H9 (cell line): ENCODE measurements at regions not wholly inside any gene's neighbourhood (a gene's known extent, or its start where the extent isn't known, plus 50 kb on each side); places are given as distances from the start of the nearest gene placed in this dataset.

ENCODE experiments used
- DNase-seq: peaks from one replicate; pipeline ENCODE4 v3.0.0-alpha.2; 2017
- H2AFZ ChIP-seq: one replicate; pipeline ENCODE4 v1.6.1; 2013; ENCODE audit warnings: mild to moderate bottlenecking, low read length, control low read depth, moderate library complexity
- H2AK5ac ChIP-seq: 2 replicates; pipeline ENCODE4 v1.6.1; 2013; ENCODE audit warnings: low read length, control low read depth, mixed read lengths; ENCODE audit not compliant: insufficient read length
- H2BK120ac ChIP-seq: one replicate; pipeline ENCODE4 v1.6.1; 2013; ENCODE audit warnings: low read depth, mild to moderate bottlenecking, low read length, control low read depth, inconsistent platforms; ENCODE audit not compliant: poor library complexity, severe bottlenecking
- H2BK12ac ChIP-seq: 2 replicates; pipeline ENCODE4 v1.6.1; 2013; ENCODE audit warnings: low read length, control low read depth, mixed read lengths, low read depth; ENCODE audit not compliant: insufficient read length
- H2BK15ac ChIP-seq: 2 replicates; pipeline ENCODE4 v1.6.1; 2013; ENCODE audit warnings: low read depth, low read length, control low read depth
- H2BK20ac ChIP-seq: one replicate; pipeline ENCODE4 v1.6.1; 2013; ENCODE audit warnings: low read depth, mild to moderate bottlenecking, low read length, control low read depth, inconsistent platforms; ENCODE audit not compliant: poor library complexity, severe bottlenecking
- H2BK5ac ChIP-seq: 2 replicates; pipeline ENCODE4 v1.6.1; 2013; ENCODE audit warnings: low read length, control low read depth, mixed read lengths; ENCODE audit not compliant: insufficient read length
- H3K14ac ChIP-seq: 2 replicates; pipeline ENCODE4 v1.6.1; 2013; ENCODE audit warnings: low read length, control low read depth; ENCODE audit not compliant: insufficient read depth
- H3K18ac ChIP-seq: 2 replicates; pipeline ENCODE4 v1.6.1; 2013; ENCODE audit warnings: low read depth, mild to moderate bottlenecking, mixed read lengths, low read length, control low read depth; ENCODE audit not compliant: insufficient read length
- H3K23ac ChIP-seq: 2 replicates; pipeline ENCODE4 v1.6.1; 2013; ENCODE audit warnings: low read length, control low read depth, mixed read lengths, low read depth; ENCODE audit not compliant: insufficient read length
- H3K23me2 ChIP-seq: 2 replicates; pipeline ENCODE4 v1.6.1; 2013; ENCODE audit warnings: low read depth, mild to moderate bottlenecking, mixed read lengths, low read length, control low read depth; ENCODE audit not compliant: insufficient read length, poor library complexity, severe bottlenecking
- H3K27ac ChIP-seq: 2 replicates; pipeline ENCODE4 v1.5.1; 2013; ENCODE audit warnings: low read length, control low read depth, mixed read lengths, low read depth; ENCODE audit not compliant: insufficient read length
- H3K27me3 ChIP-seq: 2 replicates; pipeline ENCODE4 v1.6.1; 2013; ENCODE audit warnings: low read length, control low read depth, inconsistent platforms; ENCODE audit not compliant: insufficient read depth
- H3K4ac ChIP-seq: 2 replicates; pipeline ENCODE4 v1.6.1; 2013; ENCODE audit warnings: low read depth, mild to moderate bottlenecking, control low read depth, inconsistent platforms, low read length, moderate library complexity
- H3K4me1 ChIP-seq: 2 replicates; pipeline ENCODE4 v1.6.1; 2013; ENCODE audit warnings: low read length, control low read depth, inconsistent platforms; ENCODE audit not compliant: insufficient read depth
- H3K4me2 ChIP-seq: 2 replicates; pipeline ENCODE4 v1.6.1; 2013; ENCODE audit warnings: low read length, control low read depth, mixed read lengths; ENCODE audit not compliant: insufficient read length, insufficient read depth
- H3K56ac ChIP-seq: 2 replicates; pipeline ENCODE4 v1.6.1; 2013; ENCODE audit warnings: low read depth, mild to moderate bottlenecking, mixed read lengths, low read length, control low read depth; ENCODE audit not compliant: insufficient read length
- H3K79me1 ChIP-seq: 2 replicates; pipeline ENCODE4 v1.6.1; 2013; ENCODE audit warnings: low read depth, mild to moderate bottlenecking, moderate library complexity, low read length, control low read depth, inconsistent platforms; ENCODE audit not compliant: insufficient read depth, poor library complexity, severe bottlenecking
- H3K79me2 ChIP-seq: 2 replicates; pipeline ENCODE4 v1.6.1; 2013; ENCODE audit warnings: low read length, control low read depth, inconsistent platforms; ENCODE audit not compliant: insufficient read depth
- H3K9ac ChIP-seq: 2 replicates; pipeline ENCODE4 v1.6.1; 2013; ENCODE audit warnings: low read length, control low read depth, mixed read lengths; ENCODE audit not compliant: insufficient read length; ENCODE audit errors: extremely low read depth
- H3K9me3 ChIP-seq: one replicate; pipeline ENCODE4 v1.6.1; 2013; ENCODE audit warnings: low read depth, low read length, inconsistent platforms; ENCODE audit not compliant: control insufficient read depth
- H3T11ph ChIP-seq: one replicate; pipeline ENCODE4 v1.6.1; 2013; ENCODE audit warnings: mild to moderate bottlenecking, low read length, control low read depth, inconsistent platforms
- H4K20me1 ChIP-seq: one replicate; pipeline ENCODE4 v1.6.1; 2013; ENCODE audit not compliant: control insufficient read depth, insufficient read length, insufficient read depth
- H4K5ac ChIP-seq: 2 replicates; pipeline ENCODE4 v1.6.1; 2013; ENCODE audit warnings: low read depth, mild to moderate bottlenecking, mixed read lengths, low read length, control low read depth; ENCODE audit not compliant: insufficient read length
- H4K8ac ChIP-seq: replicated peaks from 2 replicates; pipeline ENCODE4 v1.6.1; 2013; ENCODE audit warnings: low read length, control low read depth, mixed read lengths, low read depth; ENCODE audit not compliant: insufficient read length
- H4K91ac ChIP-seq: 2 replicates; pipeline ENCODE4 v1.6.1; 2013; ENCODE audit warnings: low read depth, mild to moderate bottlenecking, moderate library complexity, mixed read lengths, low read length, control low read depth; ENCODE audit not compliant: insufficient read length
- H3K27ac Mint-ChIP-seq, 3 experiments: 2 replicates in 2 of 3; 3 replicates in 1 of 3; pipeline ENCODE4 v1.8.0; 2020 to 2021; ENCODE audit warnings: mixed read lengths in 3 of 3, mild to moderate bottlenecking in 1 of 3, moderate library complexity in 1 of 3
- H3K27me3 Mint-ChIP-seq: 2 replicates; pipeline ENCODE4 v1.8.0; 2021; ENCODE audit warnings: low read depth, mild to moderate bottlenecking, moderate library complexity, mixed read lengths
- H3K36me3 Mint-ChIP-seq, 3 experiments: 2 replicates in 2 of 3; 3 replicates in 1 of 3; pipeline ENCODE4 v1.8.0; 2020 to 2021; ENCODE audit warnings: low read depth in 3 of 3, mixed read lengths in 3 of 3; ENCODE audit not compliant: insufficient read depth in 1 of 3
- H3K4me1 Mint-ChIP-seq, 2 experiments: 2 replicates each; pipeline ENCODE4 v1.8.0; 2020; ENCODE audit warnings: mixed read lengths in 2 of 2
- H3K4me3 Mint-ChIP-seq, 2 experiments: 2 replicates in 1 of 2; 3 replicates in 1 of 2; pipeline ENCODE4 v1.8.0; 2020 to 2021; ENCODE audit warnings: mild to moderate bottlenecking in 2 of 2, mixed read lengths in 2 of 2, moderate library complexity in 1 of 2
- H3K9me3 Mint-ChIP-seq, 2 experiments: 2 replicates in 1 of 2; 3 replicates in 1 of 2; pipeline ENCODE4 v1.8.0; 2020; ENCODE audit warnings: mild to moderate bottlenecking in 2 of 2, mixed read lengths in 2 of 2, moderate library complexity in 1 of 2
- WGBS: extraction: QIAGEN DNeasy Blood & Tissue Kit; methylation state at CpG from one replicate; pipeline ENCODE4 v1.1.7; 2013; ENCODE audit warnings: missing lambda C conversion rate, low lambda C conversion rate, mixed read lengths; ENCODE audit not compliant: insufficient read length; ENCODE audit errors: extremely low coverage; 5-methylcytosine and 5-hydroxymethylcytosine counted together
- TF ChIP-seq, protein P1 (sequence below): fragments of 200-600 bp; sonication (generic); conservative IDR thresholded peaks from 3 replicates; pipeline ENCODE4 v1.8.0; 2021; ENCODE audit warnings: antibody characterized with exemption, mild to moderate bottlenecking

- no peak overlapping the region for H3K14ac ChIP-seq
- H3K9ac ChIP-seq = no peak overlapping the region
- TF ChIP-seq, protein P1, sequence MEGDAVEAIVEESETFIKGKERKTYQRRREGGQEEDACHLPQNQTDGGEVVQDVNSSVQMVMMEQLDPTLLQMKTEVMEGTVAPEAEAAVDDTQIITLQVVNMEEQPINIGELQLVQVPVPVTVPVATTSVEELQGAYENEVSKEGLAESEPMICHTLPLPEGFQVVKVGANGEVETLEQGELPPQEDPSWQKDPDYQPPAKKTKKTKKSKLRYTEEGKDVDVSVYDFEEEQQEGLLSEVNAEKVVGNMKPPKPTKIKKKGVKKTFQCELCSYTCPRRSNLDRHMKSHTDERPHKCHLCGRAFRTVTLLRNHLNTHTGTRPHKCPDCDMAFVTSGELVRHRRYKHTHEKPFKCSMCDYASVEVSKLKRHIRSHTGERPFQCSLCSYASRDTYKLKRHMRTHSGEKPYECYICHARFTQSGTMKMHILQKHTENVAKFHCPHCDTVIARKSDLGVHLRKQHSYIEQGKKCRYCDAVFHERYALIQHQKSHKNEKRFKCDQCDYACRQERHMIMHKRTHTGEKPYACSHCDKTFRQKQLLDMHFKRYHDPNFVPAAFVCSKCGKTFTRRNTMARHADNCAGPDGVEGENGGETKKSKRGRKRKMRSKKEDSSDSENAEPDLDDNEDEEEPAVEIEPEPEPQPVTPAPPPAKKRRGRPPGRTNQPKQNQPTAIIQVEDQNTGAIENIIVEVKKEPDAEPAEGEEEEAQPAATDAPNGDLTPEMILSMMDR = no peak
- no peak overlapping the region for H2BK120ac ChIP-seq
- H3K79me1 ChIP-seq = no peaks in the 10 kb centered on the region
- Mint-ChIP-seq H3K9me3 (peaks cover 5 to 6% of the 10 kb centered on the region in 2 experiments; a peak in 3 of 5 replicates), H3K27me3 (no peaks in the 10 kb centered on the region), H3K4me3 (no peak overlapping the region), H3K4me1 (peaks cover 6 to 9% of the 10 kb centered on the region in 2 experiments; a peak in 3 of 4 replicates), H3K36me3 (peaks cover 0 to 4% (median 0%) of the 10 kb centered on the region in 3 experiments; a peak in 1 of 7 replicates), H3K27ac (no peak overlapping the region)
- H3K27me3 ChIP-seq = no peaks in the 10 kb centered on the region
- no peak overlapping the region for H4K5ac ChIP-seq
- H4K8ac ChIP-seq = no peak overlapping the region
- no peak overlapping the region for H3K56ac ChIP-seq
- H3K4me1 ChIP-seq = peaks cover 4% of the 10 kb centered on the region; the same call in 1 of the 2 replicates
- H2BK5ac ChIP-seq = no peak overlapping the region
- H3K4ac ChIP-seq = no peak overlapping the region
- H2AFZ ChIP-seq = no peak overlapping the region
- H3T11ph ChIP-seq = no peak overlapping the region
- H3K18ac ChIP-seq = no peak overlapping the region
- H2BK12ac ChIP-seq = no peak overlapping the region
- no peaks in the 10 kb centered on the region for H4K20me1 ChIP-seq
- no peak overlapping the region for H2BK15ac ChIP-seq
- H3K23ac ChIP-seq = no peak overlapping the region
- no CpG with 5 or more reads among the region's 1 CpG for WGBS
- no peak overlapping the region for H2AK5ac ChIP-seq
- no peak for DNase-seq
- no peaks in the 10 kb centered on the region for H3K23me2 ChIP-seq
- H2BK20ac ChIP-seq = no peak overlapping the region
- no peaks in the 10 kb centered on the region for H3K79me2 ChIP-seq
- no peak overlapping the region for H3K4me2 ChIP-seq
- no peaks in the 10 kb centered on the region for H3K9me3 ChIP-seq
- H4K91ac ChIP-seq = no peak overlapping the region
- no peak overlapping the region for H3K27ac ChIP-seq
Measured at GRCh38 chr1:96038636-96039035, 682.9 kb upstream of the PTBP2 start.
